ENCODE measurements at regions not wholly inside any gene's neighbourhood (a gene's known extent, or its start where the extent isn't known, plus 50 kb on each side); places are given as distances from the start of the nearest gene placed in this dataset.

GRCh38 chr5:6048746-6049145, 329.6 kb downstream of the MED10 start:
- TF ChIP-seq EZH2phosphoT487 (IDR thresholded peaks at IDR 0.05; ENCODE audit: borderline replicate concordance, low read length) (no peak), CTCF (IDR thresholded peaks at IDR 0.05; ENCODE audit: low read depth, low read length, poor library complexity, severe bottlenecking) (no peak)
- Histone ChIP-seq H3K4me3 (ENCODE audit: low read length) (no peak overlapping the region), H3K9me3 (ENCODE audit: control insufficient read depth, insufficient read depth, low read length) (no peaks in the 10 kb centered on the region), H4K20me1 (ENCODE audit: control insufficient read depth, insufficient read depth, low read depth, low read length) (no peaks in the 10 kb centered on the region), H3K4me1 (ENCODE audit: control insufficient read depth, low read length) (no peaks in the 10 kb centered on the region), H3K9me2 (replicated peaks; ENCODE audit: control insufficient read depth, low read length) (no peaks in the 10 kb centered on the region), H3K36me3 (ENCODE audit: control insufficient read depth, low read length) (no peaks in the 10 kb centered on the region), H3K27me3 (ENCODE audit: control insufficient read depth, low read length) (no peaks in the 10 kb centered on the region), H3K27ac (ENCODE audit: low read depth, low read length) (no peak overlapping the region), H3K4me2 (ENCODE audit: low read length) (no peak overlapping the region), H3K79me2 (ENCODE audit: control insufficient read depth, low read length) (no peaks in the 10 kb centered on the region), H3F3A (ENCODE audit: control insufficient read depth, insufficient read depth) (no peaks in the 10 kb centered on the region)

DNA sequence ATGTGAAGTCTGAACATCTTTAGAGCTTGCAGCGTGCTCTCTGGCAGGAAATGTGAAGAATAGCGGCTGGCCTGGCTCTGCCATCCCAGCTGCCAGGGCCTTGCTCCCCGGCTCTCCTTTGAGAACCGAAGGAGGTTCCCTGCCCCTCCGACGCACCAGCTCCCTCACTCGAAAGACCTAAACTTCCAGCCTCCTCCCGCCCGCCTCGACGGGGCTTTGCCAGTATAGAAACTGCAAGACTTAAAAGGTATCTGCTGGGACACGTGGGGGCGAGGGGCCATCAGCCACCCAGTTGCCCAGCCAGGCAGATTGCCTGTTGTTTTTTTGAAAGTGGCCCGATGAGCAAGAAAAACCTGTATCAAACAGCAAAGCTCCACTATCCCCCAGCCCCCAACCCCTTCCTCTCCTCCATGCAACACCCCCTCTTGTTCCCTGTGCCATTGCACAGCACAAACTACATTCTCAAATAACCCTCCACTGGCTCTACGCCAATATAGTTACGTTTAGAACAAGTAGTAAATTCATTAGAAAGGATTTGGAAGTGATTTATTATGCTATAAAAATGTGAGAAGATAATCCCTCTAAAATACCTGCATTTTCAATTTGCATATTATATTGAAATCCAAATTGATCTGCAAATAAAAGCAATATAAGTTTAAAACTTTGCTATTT, 331.9 kb downstream of the MED10 start:
- no peaks in the 10 kb centered on the region for H3K27me3 ChIP-seq (ENCODE audit: control insufficient read depth, low read length)

DNA sequence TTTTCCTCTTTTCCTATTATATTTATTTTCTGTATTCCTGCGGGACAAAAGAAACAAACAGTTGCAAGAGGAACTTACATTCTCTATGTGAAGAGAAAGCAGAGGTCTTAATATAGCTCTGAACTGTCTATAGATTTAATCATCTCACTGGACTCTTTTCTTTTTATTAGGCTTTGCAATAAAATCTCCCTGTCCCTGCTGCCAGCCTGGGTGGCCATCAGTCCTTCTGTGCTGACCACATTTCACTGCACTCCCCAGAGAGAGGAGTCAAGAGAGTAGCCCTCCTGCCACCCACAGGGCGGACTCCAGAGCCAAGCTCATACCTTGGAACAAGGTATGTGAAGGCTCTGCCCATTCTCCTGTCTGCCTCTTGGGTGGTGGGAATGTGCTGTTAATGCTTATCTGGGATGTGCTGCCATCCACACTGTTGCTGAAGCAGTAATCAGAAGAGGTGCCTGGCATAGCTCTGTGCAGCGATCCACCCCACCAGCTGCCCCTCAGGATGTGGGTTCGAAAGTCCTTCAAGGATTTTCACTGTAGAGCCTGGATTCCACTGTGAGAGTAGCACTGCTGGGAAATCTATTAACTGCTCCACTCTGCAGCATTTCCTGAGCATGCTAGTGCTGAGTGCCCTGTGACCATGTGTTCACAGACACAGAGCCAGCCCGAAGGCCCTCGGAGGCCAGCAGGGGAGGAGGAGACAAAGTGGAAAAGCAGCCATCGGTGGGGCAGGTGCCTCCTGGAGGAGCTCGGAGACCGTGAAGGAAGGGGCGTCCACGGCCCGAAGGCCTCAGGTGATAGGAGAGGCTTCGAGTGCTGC, 334.6 kb downstream of the MED10 start:
- Histone ChIP-seq H3K79me2 (ENCODE audit: control insufficient read depth, low read length) (no peaks in the 10 kb centered on the region), H3K4me3 (ENCODE audit: low read length) (no peak overlapping the region), H3K27me3 (ENCODE audit: control insufficient read depth, low read length) (no peaks in the 10 kb centered on the region), H4K20me1 (ENCODE audit: control insufficient read depth, insufficient read depth, low read depth, low read length) (no peaks in the 10 kb centered on the region), H3K9me3 (ENCODE audit: control insufficient read depth, insufficient read depth, low read length) (no peaks in the 10 kb centered on the region), H3K4me2 (ENCODE audit: low read length) (no peak overlapping the region), H3F3A (ENCODE audit: control insufficient read depth, insufficient read depth) (no peaks in the 10 kb centered on the region), H3K4me1 (ENCODE audit: control insufficient read depth, low read length) (no peaks in the 10 kb centered on the region), H3K27ac (ENCODE audit: low read depth, low read length) (no peak overlapping the region), H3K36me3 (ENCODE audit: control insufficient read depth, low read length) (no peaks in the 10 kb centered on the region), H3K9me2 (replicated peaks; ENCODE audit: control insufficient read depth, low read length) (no peaks in the 10 kb centered on the region)
- TF ChIP-seq EZH2phosphoT487 (IDR thresholded peaks at IDR 0.05; ENCODE audit: borderline replicate concordance, low read length) (no peak), CTCF (IDR thresholded peaks at IDR 0.05; ENCODE audit: low read depth, low read length, poor library complexity, severe bottlenecking) (no peak)

More for the DNA sequence above, 331.9 kb downstream of the MED10 start:
- Histone ChIP-seq H3K4me3 (ENCODE audit: low read length) (no peak overlapping the region), H3F3A (ENCODE audit: control insufficient read depth, insufficient read depth) (no peaks in the 10 kb centered on the region), H3K9me2 (replicated peaks; ENCODE audit: control insufficient read depth, low read length) (no peaks in the 10 kb centered on the region), H3K36me3 (ENCODE audit: control insufficient read depth, low read length) (no peaks in the 10 kb centered on the region), H3K9me3 (ENCODE audit: control insufficient read depth, insufficient read depth, low read length) (no peaks in the 10 kb centered on the region), H3K27ac (ENCODE audit: low read depth, low read length) (no peak overlapping the region), H4K20me1 (ENCODE audit: control insufficient read depth, insufficient read depth, low read depth, low read length) (no peaks in the 10 kb centered on the region), H3K4me2 (ENCODE audit: low read length) (no peak overlapping the region), H3K4me1 (ENCODE audit: control insufficient read depth, low read length) (no peaks in the 10 kb centered on the region), H3K79me2 (ENCODE audit: control insufficient read depth, low read length) (no peaks in the 10 kb centered on the region)
- no peak for TF ChIP-seq EZH2phosphoT487 (IDR thresholded peaks at IDR 0.05; ENCODE audit: borderline replicate concordance, low read length)
- TF ChIP-seq CTCF (IDR thresholded peaks at IDR 0.05; ENCODE audit: low read depth, low read length, poor library complexity, severe bottlenecking) = no peak

All from DOHH2 (cell line).